ENCODE measurements at regions not wholly inside any gene's neighbourhood (a gene's known extent, or its start where the extent isn't known, plus 50 kb on each side); places are given as distances from the start of the nearest gene placed in this dataset.
"Not testable (repeated sequence)": the region's sequence is repeated elsewhere in the genome, so short reads cannot be mapped to it uniquely, and the experiment has no call there.

- not testable (repeated sequence) for TF ChIP-seq PATZ1 (CRISPR knock-in tag; IDR thresholded peaks at IDR 0.05; ENCODE audit: borderline replicate concordance); ZNF8 (CRISPR knock-in tag; IDR thresholded peaks at IDR 0.05); GLIS3 (CRISPR knock-in tag; IDR thresholded peaks at IDR 0.05); OSR1 (CRISPR knock-in tag; IDR thresholded peaks at IDR 0.05); TCF4 (CRISPR knock-in tag; IDR thresholded peaks at IDR 0.05; ENCODE audit: borderline replicate concordance); ZFP30 (CRISPR knock-in tag; IDR thresholded peaks at IDR 0.05); ZNF70 (CRISPR knock-in tag; IDR thresholded peaks at IDR 0.05); ZC3H10 (CRISPR knock-in tag; IDR thresholded peaks at IDR 0.05); ESRRG (CRISPR knock-in tag; IDR thresholded peaks at IDR 0.05); CSDC2 (CRISPR knock-in tag; IDR thresholded peaks at IDR 0.05); POU6F1 (CRISPR knock-in tag; IDR thresholded peaks at IDR 0.05; ENCODE audit: borderline replicate concordance, low read depth)
Measured at GRCh38 chr2:87691899-87692592, 55.8 kb upstream of the PLGLB2 start.

Data from SK-N-SH treated with all-trans-retinoic acid at 6 μM for 48 hours (cell line).